PC-3 (cell line): ENCODE measurements at regions not wholly inside any gene's neighbourhood (a gene's known extent, or its start where the extent isn't known, plus 50 kb on each side); places are given as distances from the start of the nearest gene placed in this dataset.
"Not testable (repeated sequence)": the region's sequence is repeated elsewhere in the genome, so short reads cannot be mapped to it uniquely, and the experiment has no call there.

Experiments
- CTCF ChIP-seq: fragments of 300-600 bp; sonication (generic); conservative IDR thresholded peaks from 2 replicates; pipeline ENCODE4 v1.5.1; 2017; ENCODE audit warnings: antibody characterized with exemption, low read depth, mild to moderate bottlenecking, low read length
- EZH2 ChIP-seq: fragments of 300-600 bp; sonication (generic); IDR thresholded peaks from one replicate; pipeline ENCODE4 v1.6.1; 2017; ENCODE audit warnings: antibody characterized with exemption, mild to moderate bottlenecking, low read length; ENCODE audit not compliant: unreplicated experiment
- EZH2phosphoT487 ChIP-seq: fragments of 300-600 bp; sonication (generic); IDR thresholded peaks from 2 replicates; pipeline ENCODE4 v1.6.1; 2018; ENCODE audit warnings: mild to moderate bottlenecking, antibody characterized with exemption, low read length, borderline replicate concordance

DNA sequence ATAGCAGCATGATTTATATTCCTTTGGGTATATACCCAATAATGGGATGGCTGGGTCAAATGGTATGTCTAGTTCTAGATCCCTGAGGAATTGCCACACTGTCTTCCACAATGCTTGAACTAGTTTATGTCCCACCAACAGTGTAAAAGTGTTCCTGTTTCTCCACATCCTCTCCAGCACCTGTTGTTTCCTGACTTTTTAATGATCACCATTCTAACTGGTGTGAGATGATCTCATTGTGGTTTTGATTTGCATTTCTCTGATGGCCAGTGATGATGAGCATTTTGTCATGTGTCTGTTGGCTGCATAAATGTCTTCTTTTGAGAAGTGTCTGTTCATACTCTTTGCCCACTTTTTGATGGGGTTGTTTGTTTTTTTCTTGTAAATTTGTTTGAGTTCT lies 54.0 kb upstream of the GPR89A start:
- TF ChIP-seq CTCF, EZH2, EZH2phosphoT487: not testable (repeated sequence)
